Prostate gland (tissue), 2 donors: ENCODE measurements at regions not wholly inside any gene's neighbourhood (a gene's known extent, or its start where the extent isn't known, plus 50 kb on each side); places are given as distances from the start of the nearest gene placed in this dataset.

Experiments used
- DNase-seq: peaks from one replicate; pipeline ENCODE4 v3.0.0-alpha.2; 2019; ENCODE audit warnings: low spot score
- H3K27ac ChIP-seq, 2 donors: fragments of 200-600 bp; sonication (generic); 2 replicates each; pipeline ENCODE4 v1.5.1; 2017 to 2019
- H3K27me3 ChIP-seq: fragments of 200-600 bp; sonication (generic); replicated peaks from 2 replicates; pipeline ENCODE4 v1.5.1; 2019; ENCODE audit not compliant: insufficient read depth
- H3K36me3 ChIP-seq, 2 donors: fragments of 200-600 bp; sonication (generic); 1 replicate in 1 of 2; 2 replicates in 1 of 2; pipeline versions ENCODE4 v1.5.1 to v1.8.1; 2017 to 2019
- H3K4me1 ChIP-seq: fragments of 200-600 bp; sonication (generic); replicated peaks from 2 replicates; pipeline ENCODE4 v1.5.1; 2019
- H3K4me3 ChIP-seq, 2 donors: fragments of 200-600 bp; sonication (generic); 2 replicates each; pipeline ENCODE4 v1.5.1; 2017 to 2019
- H3K9me3 ChIP-seq: fragments of 200-600 bp; sonication (generic); 2 replicates; pipeline ENCODE4 v1.5.1; 2017
- CTCF ChIP-seq, 4 experiments: fragments of 200-600 bp in 2 of 4; fragments of 450-650 bp in 2 of 4; sonication (generic) in 2 of 4; IDR thresholded peaks; 1 replicate in 3 of 4; 2 replicates in 1 of 4; pipeline ENCODE4 v1.5.1; 2016 to 2019; ENCODE audit warnings: antibody characterized with exemption in 4 of 4, mild to moderate bottlenecking in 2 of 4, moderate library complexity in 2 of 4
- POLR2A ChIP-seq: fragments of 450-650 bp; IDR thresholded peaks from one replicate; pipeline ENCODE4 v1.6.1; 2016; ENCODE audit warnings: antibody characterized with exemption, mild to moderate bottlenecking
- POLR2AphosphoS5 ChIP-seq: sonication (generic); formaldehyde crosslinking; IDR thresholded peaks from one replicate; pipeline ENCODE4 v1.6.1; 2017; ENCODE audit warnings: antibody characterized with exemption
- WGBS: methylation state at CpG from one replicate; pipeline ENCODE4 v1.1.5; 2018; 5-methylcytosine and 5-hydroxymethylcytosine counted together
- intact Hi-C: fragments of 100-400 bp; cut with DNase I; formaldehyde crosslinking; loops from one replicate; pipeline ENCODE4 v1.14.2; 2022

- Histone ChIP-seq H3K27ac (no peak overlapping the region), H3K4me1 (no peaks in the 10 kb centered on the region), H3K4me3 (no peak overlapping the region), H3K36me3 (no peaks in the 10 kb centered on the region), H3K27me3 (no peaks in the 10 kb centered on the region), H3K9me3 (no peaks in the 10 kb centered on the region)
- intact Hi-C loops, result no loop called here
- WGBS, result 83% methylated on average over 5 of the region's 5 CpGs
- no peak for DNase-seq
- TF ChIP-seq CTCF (IDR thresholded peaks at IDR 0.05) (no peak), POLR2A (no peak), POLR2AphosphoS5 (no peak)
Measured at GRCh38 chr9:107633406-107633805, 143.8 kb upstream of the KLF4 start.

DNA sequence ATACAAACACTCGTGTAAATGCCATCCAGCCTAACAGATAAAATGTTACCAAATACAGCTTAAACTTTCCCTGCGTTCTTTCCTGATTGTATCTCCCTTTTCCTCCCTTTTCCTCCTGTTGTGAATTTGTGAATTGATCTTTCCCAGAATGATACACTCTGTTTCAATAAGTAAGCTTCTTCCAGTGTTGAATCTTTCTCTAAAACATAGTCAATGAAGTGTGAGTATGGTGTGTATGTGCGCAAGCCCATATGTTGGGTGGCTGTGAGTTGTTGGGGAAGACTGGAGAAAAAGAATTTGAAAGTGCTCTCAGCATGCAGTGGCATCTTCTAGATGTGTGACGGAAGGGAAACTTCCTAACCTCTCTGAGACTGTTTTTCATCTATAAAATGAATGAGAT, 143.1 kb upstream of the KLF4 start:
- intact Hi-C loops, result no loop called here
- 85% methylated on average over 4 of the region's 4 CpGs for WGBS
- no peak overlapping the region for H3K4me3 ChIP-seq

GRCh38 chr9:107632216-107632615, 142.6 kb upstream of the KLF4 start:
- 82% methylated on average over 9 of the region's 9 CpGs for WGBS
- no peak overlapping the region for H3K27ac ChIP-seq
- H3K4me3 ChIP-seq, result no peak overlapping the region
- DNase-seq, result no peak
- H3K36me3 ChIP-seq, result no peaks in the 10 kb centered on the region
- intact Hi-C loops, result no loop called here
- no peaks in the 10 kb centered on the region for H3K27me3 ChIP-seq
- no peaks in the 10 kb centered on the region for H3K4me1 ChIP-seq
- no peak for TF ChIP-seq POLR2A
- H3K9me3 ChIP-seq, result no peaks in the 10 kb centered on the region

More for the DNA sequence above, 143.1 kb upstream of the KLF4 start:
- Histone ChIP-seq H3K4me1 (no peaks in the 10 kb centered on the region), H3K36me3 (no peaks in the 10 kb centered on the region), H3K9me3 (no peaks in the 10 kb centered on the region), H3K27ac (no peak overlapping the region), H3K27me3 (no peaks in the 10 kb centered on the region)
- no peak for TF ChIP-seq POLR2A
- DNase-seq, result no peak

DNA sequence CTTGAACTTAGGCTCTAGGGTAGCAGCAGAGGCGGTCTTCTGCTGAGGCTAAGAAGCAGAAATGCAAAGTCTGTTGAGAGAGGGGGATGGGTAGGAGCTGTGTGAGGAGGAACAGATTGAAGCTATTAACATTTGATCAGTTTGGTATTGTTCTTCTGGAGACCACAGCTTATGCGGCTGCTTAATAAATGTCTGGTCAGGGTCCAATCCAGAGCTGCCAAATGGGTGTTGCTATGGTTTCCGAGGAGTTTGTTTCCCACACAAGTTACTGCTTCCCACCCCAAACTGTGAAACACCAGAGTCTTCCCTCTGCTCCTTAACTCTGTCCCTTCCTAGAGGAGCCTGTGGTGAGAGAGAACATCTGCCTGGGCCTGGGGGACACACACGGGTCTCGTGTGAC, 142.2 kb upstream of the KLF4 start:
- H3K4me1 ChIP-seq, result no peaks in the 10 kb centered on the region
- TF ChIP-seq POLR2A, result no peak
- no peak for TF ChIP-seq CTCF (IDR thresholded peaks at IDR 0.05)
- no peak for TF ChIP-seq POLR2AphosphoS5
- H3K27ac ChIP-seq, result no peak overlapping the region
- no peaks in the 10 kb centered on the region for H3K36me3 ChIP-seq
- H3K27me3 ChIP-seq, result no peaks in the 10 kb centered on the region
- intact Hi-C loops, result no loop called here
- no peak for DNase-seq
- H3K9me3 ChIP-seq, result no peaks in the 10 kb centered on the region
- WGBS, result 76% methylated on average over 5 of the region's 5 CpGs
- H3K4me3 ChIP-seq, result no peak overlapping the region

- intact Hi-C loops, result no loop called here
- WGBS, result 91% methylated on average over 6 of the region's 6 CpGs
- DNase-seq, result no peak
- Histone ChIP-seq H3K4me1 (no peaks in the 10 kb centered on the region), H3K27me3 (no peaks in the 10 kb centered on the region), H3K9me3 (no peaks in the 10 kb centered on the region), H3K36me3 (no peaks in the 10 kb centered on the region), H3K4me3 (no peak overlapping the region), H3K27ac (no peak overlapping the region)
- no peak for TF ChIP-seq POLR2AphosphoS5
- TF ChIP-seq POLR2A, result no peak
- TF ChIP-seq CTCF (IDR thresholded peaks at IDR 0.05), result no peak
Measured at GRCh38 chr9:107630156-107630555, 140.6 kb upstream of the KLF4 start.

DNA sequence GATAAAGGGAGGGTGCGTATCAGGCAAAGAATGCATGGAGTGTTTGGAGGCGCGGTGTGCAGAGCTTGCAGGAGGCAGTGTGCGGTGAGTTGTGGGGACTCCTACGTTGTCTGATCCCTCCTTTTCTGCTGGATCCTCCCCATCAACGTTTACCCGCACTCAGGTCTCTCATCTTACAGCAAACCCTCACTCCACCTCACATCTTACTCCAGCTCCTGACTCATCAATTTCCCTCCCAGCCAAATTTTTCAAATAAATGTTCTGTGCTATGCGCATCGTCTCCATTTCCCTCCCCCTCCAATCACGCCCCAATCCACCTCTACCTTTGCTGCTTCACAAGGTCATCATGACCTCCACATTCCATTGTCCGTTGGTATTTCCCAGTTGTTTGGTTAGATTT, 138.9 kb upstream of the KLF4 start:
- Histone ChIP-seq H3K27ac (no peak overlapping the region), H3K27me3 (no peaks in the 10 kb centered on the region), H3K4me1 (no peaks in the 10 kb centered on the region), H3K9me3 (no peaks in the 10 kb centered on the region), H3K36me3 (no peaks in the 10 kb centered on the region), H3K4me3 (no peak overlapping the region)
- intact Hi-C loops, result no loop called here
- 83% methylated on average over 11 of the region's 11 CpGs for WGBS
- DNase-seq, result no peak
- TF ChIP-seq POLR2AphosphoS5 (no peak), POLR2A (no peak), CTCF (IDR thresholded peaks at IDR 0.05) (no peak)
